ENCODE measurements at regions not wholly inside any gene's neighbourhood (a gene's known extent, or its start where the extent isn't known, plus 50 kb on each side); places are given as distances from the start of the nearest gene placed in this dataset.
"Not testable (repeated sequence)": the region's sequence is repeated elsewhere in the genome, so short reads cannot be mapped to it uniquely, and the experiment has no call there.

DNA sequence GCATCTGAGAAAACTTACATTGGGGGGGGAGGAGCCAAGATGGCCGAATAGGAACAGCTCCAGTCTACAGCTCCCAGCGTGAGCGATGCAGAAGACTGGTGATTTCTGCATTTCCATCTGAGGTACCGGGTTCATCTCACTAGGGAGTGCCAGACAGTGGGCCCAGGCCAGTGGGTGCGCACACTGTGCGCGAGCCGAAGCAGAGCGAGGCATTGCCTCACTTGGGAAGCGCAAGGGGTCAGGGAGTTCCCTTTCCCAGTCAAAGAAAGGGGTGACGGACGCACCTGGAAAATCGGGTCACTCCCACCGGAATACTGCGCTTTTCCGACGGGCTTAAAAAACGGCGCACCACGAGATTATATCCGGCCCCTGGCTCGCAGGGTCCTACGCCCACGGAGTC, 604.1 kb downstream of the TFAP2A start:
- DNase-seq (ENCODE audit: missing footprints); intact Hi-C loops (cut with DNase I); ATAC-seq: not testable (repeated sequence)

DNA sequence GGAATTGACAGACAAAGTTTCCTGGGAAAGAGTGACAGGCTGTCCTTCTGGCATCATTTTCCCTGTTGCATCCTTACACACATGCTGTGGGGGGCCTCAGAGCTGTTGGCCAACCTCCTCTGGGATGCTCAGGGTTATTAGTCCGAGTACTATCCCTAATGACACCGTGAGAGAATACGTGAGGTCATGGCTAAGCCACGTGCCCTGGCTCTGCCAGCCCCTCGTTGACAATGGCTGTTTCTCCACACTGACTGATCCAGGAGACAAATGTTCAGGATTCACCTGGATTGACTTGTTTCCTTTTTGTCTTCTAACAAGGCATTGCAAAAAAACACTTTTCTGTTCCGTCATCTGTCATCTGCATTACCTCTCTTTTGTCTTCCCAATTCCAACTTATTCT, 604.6 kb downstream of the TFAP2A start:
- DNase-seq (ENCODE audit: missing footprints), result no peak
- ATAC-seq, result no peak
- intact Hi-C loops (cut with DNase I), result no loop called here

DNA sequence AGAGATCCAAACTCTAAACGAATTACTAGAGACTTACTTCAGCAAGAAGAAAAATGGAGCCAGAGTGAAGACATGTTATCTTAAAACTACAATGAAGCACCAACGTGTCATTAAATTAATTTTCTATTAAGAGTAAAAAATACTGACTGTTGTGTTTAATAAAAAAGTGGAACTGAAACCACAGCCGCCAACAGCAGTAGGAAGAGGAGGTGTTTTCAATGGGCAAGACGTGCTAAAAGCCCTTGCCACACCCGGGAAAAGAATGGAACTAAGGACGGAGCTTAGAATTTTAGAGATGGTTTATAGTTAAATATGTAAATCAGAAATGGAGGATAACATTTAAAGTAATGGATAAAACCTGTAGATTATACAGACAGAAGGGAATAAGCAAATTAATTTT, 608.7 kb downstream of the TFAP2A start:
- intact Hi-C loops (cut with DNase I), result no loop called here
- DNase-seq (ENCODE audit: missing footprints) (no peak), ATAC-seq (no peak)

DNA sequence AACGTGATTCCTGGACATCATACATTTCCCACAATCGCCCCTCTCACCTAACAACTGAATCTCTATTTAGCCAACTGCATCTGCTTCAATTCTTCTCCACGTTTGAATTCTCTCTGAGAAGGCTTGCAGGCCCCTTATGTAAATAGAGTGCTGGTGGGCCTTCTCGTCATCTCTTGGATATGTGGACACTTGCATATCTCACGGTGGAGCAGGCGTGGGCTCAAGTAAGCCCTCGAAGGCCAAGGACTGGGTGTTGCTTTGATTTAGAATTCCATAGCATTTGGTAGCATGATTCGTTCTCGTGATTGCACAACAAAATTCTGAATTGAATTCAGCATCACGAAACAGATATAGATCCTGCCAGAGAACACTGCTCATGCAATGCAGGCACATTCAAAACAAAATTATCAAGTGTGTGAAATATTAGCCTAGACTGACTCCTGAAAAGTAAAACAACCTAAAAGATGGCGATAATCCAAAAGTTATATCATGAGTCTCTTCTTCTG, 613.6 kb downstream of the TFAP2A start:
- DNase-seq (ENCODE audit: missing footprints) (no peak), ATAC-seq (no peak)
- intact Hi-C loops (cut with DNase I), result no loop called here

DNA sequence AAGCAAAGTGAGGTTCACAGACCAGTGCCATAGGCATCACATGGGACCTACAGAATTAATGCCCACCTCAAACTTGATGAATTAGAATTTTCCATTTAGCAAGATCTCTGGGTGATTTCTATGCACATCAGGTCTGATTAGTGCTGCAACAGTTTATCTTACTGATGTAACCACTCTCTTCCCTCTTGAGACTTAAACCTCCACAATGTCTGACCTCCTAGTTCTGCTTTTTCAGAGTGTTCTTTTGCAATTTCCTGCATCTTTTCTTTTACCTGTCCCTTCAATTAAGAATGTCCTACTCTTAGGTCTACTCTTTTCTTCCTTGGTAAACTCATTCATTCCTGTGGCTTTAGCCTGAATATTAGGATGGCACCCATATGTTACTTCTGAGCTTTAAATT, 615.3 kb downstream of the TFAP2A start:
- intact Hi-C loops (cut with DNase I), result no loop called here
- DNase-seq (ENCODE audit: missing footprints) (no peak), ATAC-seq (no peak)

DNA sequence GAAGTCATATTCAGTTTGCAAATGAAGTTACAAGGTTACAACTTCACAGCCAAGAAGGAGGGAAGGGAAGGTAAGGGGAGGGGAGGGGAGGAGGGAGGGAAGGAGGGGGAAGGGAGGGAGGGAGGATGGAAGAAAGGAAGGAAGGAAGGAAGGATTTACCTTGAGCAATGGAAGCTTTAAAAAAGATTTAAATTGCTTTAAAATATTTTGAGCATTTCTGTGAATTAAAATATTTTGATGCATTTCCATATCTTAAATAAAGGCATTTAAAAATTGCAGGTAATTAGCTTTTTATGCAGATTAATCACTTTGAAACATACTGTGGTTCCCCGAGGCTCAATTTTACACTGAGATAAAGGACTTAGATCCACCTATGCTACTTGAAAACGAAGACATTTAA, 618.0 kb downstream of the TFAP2A start:
- DNase-seq (ENCODE audit: missing footprints) (no peak), ATAC-seq (no peak)
- intact Hi-C loops (cut with DNase I), result no loop called here

DNA sequence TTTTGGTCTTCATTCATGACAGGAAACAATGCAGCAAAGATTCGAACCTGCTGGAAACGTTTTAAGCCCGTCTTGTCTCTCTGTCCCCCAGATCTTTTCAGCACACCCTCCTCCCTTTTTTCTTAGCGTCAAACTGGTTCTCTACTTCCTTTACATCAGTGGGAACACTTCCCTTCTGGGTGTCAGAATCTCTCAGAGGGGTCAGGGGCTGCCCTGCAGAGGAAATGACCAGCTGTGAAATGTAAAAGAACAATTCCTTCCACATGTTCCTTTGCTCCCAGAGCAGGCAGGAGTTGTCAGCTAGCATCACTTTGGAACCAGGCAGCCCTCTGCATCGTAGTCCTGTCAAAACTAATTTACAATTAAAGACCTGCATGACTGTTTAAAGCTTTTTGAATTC, 619.0 kb downstream of the TFAP2A start:
- DNase-seq (ENCODE audit: missing footprints) (no peak), ATAC-seq (no peak)
- intact Hi-C loops (cut with DNase I), result no loop called here

DNA sequence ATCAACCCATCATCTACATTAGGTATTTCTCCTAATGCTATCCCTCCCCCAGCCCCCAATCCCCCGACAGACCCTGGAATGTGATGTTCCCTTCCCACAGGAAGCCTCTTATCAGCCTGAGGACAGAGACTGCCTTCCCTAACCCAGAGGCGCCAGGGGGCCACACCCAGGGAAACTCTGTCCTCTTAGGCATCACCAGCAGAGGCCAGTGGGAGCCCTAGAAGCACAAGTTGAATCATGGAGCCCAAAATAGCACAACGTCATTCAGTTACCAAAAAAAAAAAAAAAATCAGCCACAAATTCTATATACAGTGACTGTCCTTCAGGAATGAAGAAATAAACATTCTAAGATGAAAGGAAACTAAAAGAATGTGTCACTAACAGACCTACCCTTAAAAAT, 625.7 kb downstream of the TFAP2A start:
- intact Hi-C loops (cut with DNase I), result no loop called here
- no peak for DNase-seq (ENCODE audit: missing footprints)
- ATAC-seq, result no peak

DNA sequence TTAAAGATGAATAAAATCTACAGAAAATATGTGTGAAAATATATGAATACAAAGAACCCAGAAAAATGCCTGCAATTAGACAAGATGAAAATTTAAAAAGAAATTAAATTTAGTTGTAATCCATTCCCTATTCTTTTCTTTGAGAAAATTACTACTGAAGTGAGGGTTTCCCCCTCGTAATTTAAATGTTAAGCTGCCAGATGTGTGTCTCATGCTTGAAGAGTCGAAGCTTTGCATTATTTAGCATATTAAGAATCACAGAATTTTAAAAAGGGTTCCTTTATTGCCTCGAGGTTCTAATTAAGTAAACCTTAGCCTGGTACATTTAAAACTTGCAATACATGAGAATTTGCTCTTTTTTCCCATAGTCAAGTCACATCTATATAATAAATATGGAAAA, 630.1 kb downstream of the TFAP2A start:
- ATAC-seq (no peak), DNase-seq (ENCODE audit: missing footprints) (no peak)
- intact Hi-C loops (cut with DNase I), result no loop called here

DNA sequence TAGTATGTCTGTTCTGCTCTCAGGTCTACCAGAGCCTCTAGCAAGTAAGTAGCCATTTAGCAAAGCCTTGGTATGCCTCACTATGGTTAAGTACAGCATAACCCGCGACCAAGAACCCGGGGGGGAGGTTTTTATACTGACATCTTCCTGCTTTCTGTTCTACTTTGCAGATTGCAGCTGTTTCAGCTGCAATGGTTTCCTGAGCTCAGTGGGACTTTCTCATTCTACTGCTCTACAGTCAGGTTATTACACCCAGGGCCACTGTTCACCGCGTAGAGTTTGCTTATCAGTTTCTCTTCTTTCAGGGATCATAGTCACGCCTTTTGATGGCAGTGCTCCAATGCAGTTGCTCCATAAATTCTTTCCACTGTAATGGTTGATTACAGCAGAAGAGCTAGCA, 631.3 kb downstream of the TFAP2A start:
- ATAC-seq, result no peak
- intact Hi-C loops (cut with DNase I), result no loop called here

DNA sequence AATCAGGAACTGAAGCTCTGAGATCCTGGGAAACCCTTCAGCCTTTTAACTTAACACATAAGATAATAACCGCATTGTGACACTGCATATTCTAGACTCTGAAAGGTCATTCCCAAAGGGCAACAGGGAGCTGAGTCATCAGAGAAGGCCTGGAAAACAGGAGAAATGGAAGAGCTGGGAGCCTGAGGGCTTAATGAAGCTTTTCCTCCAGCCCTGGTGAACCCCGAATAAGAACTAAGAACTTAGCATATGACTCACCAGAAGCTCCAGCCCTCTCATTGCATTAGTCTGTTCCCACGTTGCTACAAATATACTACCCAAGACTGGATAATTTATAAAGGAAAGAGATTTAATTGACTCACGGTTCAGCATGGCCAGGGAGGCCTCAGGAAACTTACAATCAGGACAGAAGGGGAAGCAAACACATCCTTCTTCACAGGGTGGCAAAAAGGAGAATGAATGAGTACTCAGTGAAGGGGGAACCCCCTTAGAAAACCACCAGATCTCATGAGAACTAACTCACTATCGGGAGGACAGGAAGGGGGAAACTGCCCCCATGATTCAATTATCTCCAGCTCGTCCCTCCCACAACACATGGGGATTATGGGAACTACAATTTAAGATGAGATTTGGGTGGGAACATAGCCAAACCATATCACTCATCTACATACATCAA, 648.5 kb downstream of the TFAP2A start:
- ATAC-seq, result no peak
- intact Hi-C loops (cut with DNase I), result no loop called here

More for the DNA sequence above, 631.3 kb downstream of the TFAP2A start:
- DNase-seq (ENCODE audit: missing footprints), result no peak

DNA sequence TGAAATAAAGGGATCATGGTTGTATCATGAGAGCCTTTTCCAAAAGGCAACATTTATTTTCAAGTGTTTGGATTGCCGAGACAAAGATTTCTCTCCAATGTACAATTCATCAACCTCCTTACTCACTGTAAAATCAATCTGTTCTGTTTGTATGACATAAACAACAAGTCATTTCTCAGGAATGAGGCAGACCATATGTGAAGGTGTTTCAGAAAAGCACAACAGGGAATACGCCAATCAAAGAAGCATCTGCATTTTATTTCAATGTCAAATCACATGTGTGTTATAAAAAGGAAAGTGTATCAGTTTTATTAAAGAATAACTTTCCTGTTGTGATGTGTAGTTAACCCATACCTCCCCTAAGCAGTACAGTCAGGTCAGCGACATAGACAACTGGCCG, 653.7 kb downstream of the TFAP2A start:
- DNase-seq (ENCODE audit: missing footprints), result no peak
- intact Hi-C loops (cut with DNase I), result no loop called here
- no peak for ATAC-seq

More for the DNA sequence above, 648.5 kb downstream of the TFAP2A start:
- no peak for DNase-seq (ENCODE audit: missing footprints)

DNA sequence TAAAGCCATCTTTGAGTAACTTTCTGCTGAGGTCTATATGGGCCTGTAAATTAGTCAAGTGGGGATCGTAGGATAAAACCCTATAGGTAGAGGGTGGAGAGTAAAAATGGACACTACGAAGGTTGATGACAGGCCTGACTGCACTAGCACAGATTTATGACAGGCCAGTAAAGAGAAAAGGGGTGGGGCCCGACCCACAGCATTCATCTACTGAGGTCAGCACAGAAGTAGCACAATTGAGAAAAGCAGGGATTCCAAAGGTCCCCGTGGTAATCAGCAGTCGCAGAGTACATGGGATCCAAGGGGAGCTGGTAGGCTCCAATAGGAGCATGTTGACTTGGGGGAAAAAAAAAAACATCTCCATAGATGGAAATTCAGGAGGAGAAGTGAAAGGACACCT, 660.4 kb downstream of the TFAP2A start:
- no peak for DNase-seq (ENCODE audit: missing footprints)
- intact Hi-C loops (cut with DNase I), result no loop called here
- ATAC-seq, result no peak

DNA sequence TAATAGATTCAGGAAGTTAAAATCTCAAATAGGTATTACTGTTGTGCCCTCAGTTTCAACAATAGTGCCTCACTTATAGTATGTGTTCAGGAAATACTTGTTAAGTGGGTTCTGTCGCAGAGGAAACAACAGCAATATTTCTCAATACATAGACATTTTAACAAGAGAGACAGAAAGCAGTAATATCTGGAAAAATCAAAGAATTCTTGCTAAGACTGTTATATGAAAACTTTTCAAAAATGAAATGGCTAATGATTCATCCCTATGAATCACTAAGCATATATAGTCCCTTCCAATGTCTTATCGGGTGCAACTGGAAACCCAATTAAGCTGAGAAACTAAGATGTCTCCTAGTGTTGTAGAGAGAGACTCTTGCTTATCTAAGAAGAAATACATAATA, 668.9 kb downstream of the TFAP2A start:
- intact Hi-C loops (cut with DNase I), result no loop called here

DNA sequence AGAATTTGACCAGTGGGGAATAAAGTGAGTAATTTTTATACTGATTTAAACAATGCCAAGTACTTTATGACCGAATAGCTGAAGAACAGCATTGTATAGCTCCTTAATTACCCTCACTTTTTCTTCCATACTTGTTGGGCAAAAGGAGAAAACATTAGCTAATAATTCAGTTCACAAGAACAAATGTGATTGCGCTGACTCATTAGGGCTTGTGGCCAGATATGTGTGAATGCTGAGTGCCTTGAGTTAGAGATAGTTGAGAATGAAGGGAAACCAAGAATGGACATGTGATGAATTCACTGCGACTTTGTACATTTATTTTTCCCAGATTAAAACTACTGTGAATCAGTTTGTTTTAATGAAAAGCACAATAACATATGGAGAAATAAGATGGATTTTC, 669.4 kb downstream of the TFAP2A start:
- ATAC-seq, result no peak
- intact Hi-C loops (cut with DNase I), result no loop called here
- DNase-seq (ENCODE audit: missing footprints), result no peak

More for the DNA sequence above, 668.9 kb downstream of the TFAP2A start:
- DNase-seq (ENCODE audit: missing footprints) (no peak), ATAC-seq (no peak)

DNA sequence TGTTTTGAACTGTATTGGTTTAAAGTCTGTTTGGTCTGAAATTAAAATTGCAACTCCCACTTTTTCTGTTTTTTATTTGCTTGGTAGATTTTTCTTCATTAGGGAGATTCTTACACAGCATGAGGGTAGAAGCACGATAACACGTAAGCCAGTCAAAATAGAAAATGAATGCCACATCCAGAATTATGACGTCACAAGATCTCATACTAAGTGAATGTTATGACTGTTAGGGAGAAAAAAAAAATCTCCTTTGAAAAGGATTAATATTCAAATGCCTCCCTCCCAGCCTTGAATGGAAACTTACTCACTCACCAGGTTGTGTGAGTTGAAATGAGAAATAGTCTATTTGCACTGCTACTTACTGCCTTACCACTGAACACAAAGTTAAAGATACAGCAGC, 670.8 kb downstream of the TFAP2A start:
- DNase-seq (ENCODE audit: missing footprints) (no peak), ATAC-seq (no peak)
- intact Hi-C loops (cut with DNase I), result no loop called here

DNA sequence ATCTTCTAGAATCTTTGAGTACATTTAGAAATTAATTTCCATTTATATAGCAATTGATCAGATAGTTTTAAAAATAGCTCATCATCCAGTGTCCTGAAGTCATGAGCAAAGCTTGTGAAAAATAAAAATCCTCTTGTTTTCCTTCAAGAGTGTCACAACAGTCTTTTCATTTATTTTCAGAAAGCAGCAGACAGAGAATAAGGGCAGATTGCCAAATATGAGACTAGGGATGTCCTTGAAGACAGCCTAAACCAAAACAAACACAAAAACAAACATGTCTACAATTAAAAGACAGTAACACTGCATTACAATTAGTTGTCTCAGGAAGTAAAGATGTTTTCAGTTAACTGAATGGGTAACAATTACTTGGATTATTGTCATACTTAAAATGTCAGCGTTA, 682.8 kb downstream of the TFAP2A start:
- ATAC-seq (no peak), DNase-seq (ENCODE audit: missing footprints) (no peak)
- intact Hi-C loops (cut with DNase I), result no loop called here

DNA sequence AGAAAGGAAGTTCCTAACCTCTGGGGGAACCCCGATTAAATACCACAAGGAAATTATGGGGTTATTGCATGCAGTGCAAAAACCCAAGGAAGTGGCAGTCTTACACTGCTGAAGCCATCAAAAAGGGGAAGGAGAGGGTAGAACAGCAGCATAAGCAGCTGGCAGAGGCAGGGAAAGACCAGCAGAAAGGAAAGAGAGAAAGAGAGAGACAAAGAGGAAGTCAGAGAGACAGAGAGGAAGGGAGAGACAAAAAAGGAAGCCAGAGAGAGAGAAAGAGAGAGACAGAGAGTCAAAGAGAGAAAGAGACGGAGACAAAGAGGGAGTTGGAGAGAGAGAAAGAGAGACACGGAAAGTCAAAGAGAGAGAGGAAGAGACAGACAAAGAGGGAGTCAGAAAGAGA, 689.1 kb downstream of the TFAP2A start:
- DNase-seq (ENCODE audit: missing footprints); ATAC-seq; intact Hi-C loops (cut with DNase I): not testable (repeated sequence)

DNA sequence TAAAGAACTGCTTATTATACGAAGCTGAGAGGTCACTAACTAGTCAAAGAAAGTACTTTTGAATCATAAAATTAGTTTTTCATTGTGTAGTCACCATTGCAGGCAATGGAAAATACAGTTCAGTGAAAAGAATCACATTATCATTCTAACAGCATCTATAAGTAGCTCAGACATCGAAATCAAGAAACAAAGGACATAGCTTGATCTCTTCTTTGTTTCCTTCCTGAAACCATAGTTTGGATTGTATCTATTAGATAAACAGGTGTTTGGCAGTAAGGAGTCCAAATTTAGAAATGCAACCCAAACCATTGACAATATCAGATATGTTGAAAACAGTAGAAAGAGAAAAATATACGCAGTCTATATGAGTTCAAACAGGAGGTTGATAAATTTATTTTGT, 697.3 kb downstream of the TFAP2A start:
- DNase-seq (ENCODE audit: missing footprints) (no peak), ATAC-seq (no peak)
- intact Hi-C loops (cut with DNase I), result no loop called here

DNA sequence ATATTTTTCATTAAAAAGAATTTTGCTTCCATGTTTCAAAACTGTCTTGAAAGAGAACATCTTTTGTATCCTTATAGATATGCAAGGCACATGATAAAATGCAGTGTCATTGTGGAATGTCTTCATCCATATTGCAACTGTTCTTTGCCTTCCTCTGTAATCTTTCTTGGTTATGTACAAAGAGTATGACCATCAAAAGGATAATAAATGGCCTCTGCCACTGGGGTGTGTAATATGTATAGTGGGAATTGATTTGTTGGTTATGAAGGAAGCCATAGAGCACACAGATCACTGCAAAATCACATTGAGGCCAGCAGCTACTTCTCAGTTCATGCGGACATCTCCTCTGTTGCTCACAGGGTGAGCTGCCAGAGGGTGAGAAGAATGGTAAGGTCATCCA, 703.5 kb downstream of the TFAP2A start:
- DNase-seq (ENCODE audit: missing footprints), result no peak
- no peak for ATAC-seq
- intact Hi-C loops (cut with DNase I), result no loop called here

DNA sequence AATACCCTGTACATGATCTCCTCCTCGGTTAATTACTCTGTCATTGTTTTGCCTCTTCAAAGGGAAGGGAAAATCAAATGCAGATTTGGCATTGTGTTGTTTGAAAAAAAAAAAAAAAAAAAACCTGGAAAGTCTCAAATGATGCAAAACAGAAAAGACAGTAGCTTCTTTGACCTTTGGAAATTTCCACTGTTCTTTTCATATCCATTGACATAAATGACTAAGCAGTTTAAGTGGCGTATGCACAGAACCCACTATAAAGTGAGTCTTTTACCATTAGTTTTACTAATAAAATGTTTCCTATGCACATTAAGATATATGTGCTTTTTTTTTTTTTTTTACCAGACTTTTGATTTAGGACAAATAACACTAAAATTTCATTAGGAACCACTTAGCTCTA, 704.3 kb downstream of the TFAP2A start:
- intact Hi-C loops (cut with DNase I), result no loop called here
- DNase-seq (ENCODE audit: missing footprints) (no peak), ATAC-seq (no peak)

All from Right ventricle myocardium inferior (tissue), 1 donor.